B cell (primary cell): ENCODE measurements at regions not wholly inside any gene's neighbourhood (a gene's known extent, or its start where the extent isn't known, plus 50 kb on each side); places are given as distances from the start of the nearest gene placed in this dataset.

ENCODE experiments used
- EZH2 ChIP-seq: IDR thresholded peaks from 2 replicates; pipeline ENCODE4 v1.6.1; 2012; ENCODE audit warnings: borderline replicate concordance, low read depth, mild to moderate bottlenecking, moderate library complexity, low read length; ENCODE audit not compliant: insufficient read depth, poor library complexity, severe bottlenecking
- TF ChIP-seq, protein P1 (sequence below): fragments of 200-600 bp; IDR thresholded peaks from one replicate; pipeline ENCODE4 v1.8.0; 2022; ENCODE audit warnings: antibody characterized with exemption, mild to moderate bottlenecking

DNA sequence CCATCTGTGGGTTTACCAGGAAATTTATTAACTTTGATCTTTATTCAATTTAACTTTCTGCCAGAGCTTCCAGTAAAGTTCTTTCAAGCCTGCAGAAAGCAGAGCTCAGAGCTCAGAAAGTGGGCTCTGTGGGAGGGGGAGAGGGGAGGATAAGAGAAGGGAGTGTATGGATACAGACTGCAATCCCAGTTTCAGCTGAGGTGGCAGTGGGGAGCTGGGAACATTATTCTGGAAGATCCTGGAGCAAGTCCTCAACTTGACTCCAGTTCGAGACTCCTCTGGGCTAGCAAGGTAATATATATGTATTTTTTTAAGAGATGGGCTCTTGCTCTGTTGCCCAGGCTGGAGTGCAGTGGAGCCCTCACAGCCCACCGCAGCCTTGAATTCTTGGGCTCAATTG is 108.9 kb upstream of the NABP1 start:
- TF ChIP-seq, protein P1, sequence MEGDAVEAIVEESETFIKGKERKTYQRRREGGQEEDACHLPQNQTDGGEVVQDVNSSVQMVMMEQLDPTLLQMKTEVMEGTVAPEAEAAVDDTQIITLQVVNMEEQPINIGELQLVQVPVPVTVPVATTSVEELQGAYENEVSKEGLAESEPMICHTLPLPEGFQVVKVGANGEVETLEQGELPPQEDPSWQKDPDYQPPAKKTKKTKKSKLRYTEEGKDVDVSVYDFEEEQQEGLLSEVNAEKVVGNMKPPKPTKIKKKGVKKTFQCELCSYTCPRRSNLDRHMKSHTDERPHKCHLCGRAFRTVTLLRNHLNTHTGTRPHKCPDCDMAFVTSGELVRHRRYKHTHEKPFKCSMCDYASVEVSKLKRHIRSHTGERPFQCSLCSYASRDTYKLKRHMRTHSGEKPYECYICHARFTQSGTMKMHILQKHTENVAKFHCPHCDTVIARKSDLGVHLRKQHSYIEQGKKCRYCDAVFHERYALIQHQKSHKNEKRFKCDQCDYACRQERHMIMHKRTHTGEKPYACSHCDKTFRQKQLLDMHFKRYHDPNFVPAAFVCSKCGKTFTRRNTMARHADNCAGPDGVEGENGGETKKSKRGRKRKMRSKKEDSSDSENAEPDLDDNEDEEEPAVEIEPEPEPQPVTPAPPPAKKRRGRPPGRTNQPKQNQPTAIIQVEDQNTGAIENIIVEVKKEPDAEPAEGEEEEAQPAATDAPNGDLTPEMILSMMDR = no peak
- TF ChIP-seq EZH2 = no peak
